ENCODE measurements at regions not wholly inside any gene's neighbourhood (a gene's known extent, or its start where the extent isn't known, plus 50 kb on each side); places are given as distances from the start of the nearest gene placed in this dataset.

- no peak for DNase-seq (ENCODE audit: low read depth, low spot score)
- H3K27me3 ChIP-seq (ENCODE audit: control insufficient read depth, insufficient read depth, low read length): no peaks in the 10 kb centered on the region
- no peak overlapping the region for H3K27ac ChIP-seq (ENCODE audit: low read depth, low read length)
- POLR2A ChIA-PET: no interaction called here
- CTCF ChIA-PET: no interaction called here
- no peak overlapping the region for H3K4me3 ChIP-seq (ENCODE audit: low read depth, low read length)
- H3K9me3 ChIP-seq (ENCODE audit: control insufficient read depth, insufficient read depth, low read length): peaks cover 2% of the 10 kb centered on the region; the same call in 1 of the 2 replicates
- no peak for TF ChIP-seq CTCF (IDR thresholded peaks at IDR 0.05; ENCODE audit: low read depth, low read length)
These were observed 297.0 kb upstream of the NXPH2 start for GRCh38 chr2:139077099-139077737.

- no peak overlapping the region for H3K27ac ChIP-seq (ENCODE audit: low read depth, low read length)
- peaks cover 2% of the 10 kb centered on the region; the same call in 1 of the 2 replicates for H3K9me3 ChIP-seq (ENCODE audit: control insufficient read depth, insufficient read depth, low read length)
- H3K4me3 ChIP-seq (ENCODE audit: low read depth, low read length): no peak overlapping the region
- ChIA-PET POLR2A (no interaction called here), CTCF (no interaction called here)
- no peak for TF ChIP-seq CTCF (IDR thresholded peaks at IDR 0.05; ENCODE audit: low read depth, low read length)
- H3K27me3 ChIP-seq (ENCODE audit: control insufficient read depth, insufficient read depth, low read length): no peaks in the 10 kb centered on the region
- no peak for DNase-seq (ENCODE audit: low read depth, low spot score)
These were observed 287.7 kb upstream of the NXPH2 start for GRCh38 chr2:139067874-139068273.

- Histone ChIP-seq H3K9me3 (ENCODE audit: control insufficient read depth, insufficient read depth, low read length) (peaks cover 2% of the 10 kb centered on the region; the same call in 1 of the 2 replicates), H3K27ac (ENCODE audit: low read depth, low read length) (no peak overlapping the region), H3K4me3 (ENCODE audit: low read depth, low read length) (no peak overlapping the region), H3K27me3 (ENCODE audit: control insufficient read depth, insufficient read depth, low read length) (no peaks in the 10 kb centered on the region)
- DNase-seq (ENCODE audit: low read depth, low spot score): no peak
- CTCF ChIA-PET: no interaction called here
- TF ChIP-seq CTCF (IDR thresholded peaks at IDR 0.05; ENCODE audit: low read depth, low read length): no peak
- POLR2A ChIA-PET: no interaction called here
These were observed 286.9 kb upstream of the NXPH2 start for GRCh38 chr2:139067072-139067471.

GRCh38 chr2:139064159-139064558, 284.0 kb upstream of the NXPH2 start:
- TF ChIP-seq CTCF (IDR thresholded peaks at IDR 0.05; ENCODE audit: low read depth, low read length): no peak
- H3K27me3 ChIP-seq (ENCODE audit: control insufficient read depth, insufficient read depth, low read length): no peaks in the 10 kb centered on the region
- H3K9me3 ChIP-seq (ENCODE audit: control insufficient read depth, insufficient read depth, low read length): peaks cover 2% of the 10 kb centered on the region; the same call in 1 of the 2 replicates
- no peak for DNase-seq (ENCODE audit: low read depth, low spot score)
- no peak overlapping the region for H3K27ac ChIP-seq (ENCODE audit: low read depth, low read length)
- H3K4me3 ChIP-seq (ENCODE audit: low read depth, low read length): no peak overlapping the region
- ChIA-PET POLR2A (no interaction called here), CTCF (no interaction called here)

- H3K4me3 ChIP-seq (ENCODE audit: low read depth, low read length): no peak overlapping the region
- ChIA-PET POLR2A (no interaction called here), CTCF (no interaction called here)
- H3K9me3 ChIP-seq (ENCODE audit: control insufficient read depth, insufficient read depth, low read length): peaks cover 2% of the 10 kb centered on the region; the same call in 1 of the 2 replicates
- no peaks in the 10 kb centered on the region for H3K27me3 ChIP-seq (ENCODE audit: control insufficient read depth, insufficient read depth, low read length)
- DNase-seq (ENCODE audit: low read depth, low spot score): no peak
- H3K27ac ChIP-seq (ENCODE audit: low read depth, low read length): no peak overlapping the region
- no peak for TF ChIP-seq CTCF (IDR thresholded peaks at IDR 0.05; ENCODE audit: low read depth, low read length)
These were observed 279.4 kb upstream of the NXPH2 start for GRCh38 chr2:139059617-139060016.
